OCI-LY3 (cell line): ENCODE measurements at regions not wholly inside any gene's neighbourhood (a gene's known extent, or its start where the extent isn't known, plus 50 kb on each side); places are given as distances from the start of the nearest gene placed in this dataset.

Experiments used
- CTCF ChIP-seq: fragments of 200-600, 300-600 bp; sonication (generic); IDR thresholded peaks from 2 replicates; pipeline ENCODE4 v1.5.1; 2014; ENCODE audit warnings: antibody characterized with exemption, low read length, low read depth
- EZH2phosphoT487 ChIP-seq: fragments of 200-600 bp; shearing (Covaris generic); IDR thresholded peaks from 2 replicates; pipeline ENCODE4 v1.6.1; 2018; ENCODE audit warnings: antibody characterized with exemption, mixed run types, low read depth

GRCh38 chr19:27709496-27709895, 1503.5 kb downstream of the UQCRFS1 start:
- TF ChIP-seq CTCF (no peak), EZH2phosphoT487 (no peak)
